ENCODE measurements at regions not wholly inside any gene's neighbourhood (a gene's known extent, or its start where the extent isn't known, plus 50 kb on each side); places are given as distances from the start of the nearest gene placed in this dataset.

GRCh38 chr15:70149667-70150404 lies 52.1 kb upstream of the TLE3 start:
- Mint-ChIP-seq H3K36me3 (ENCODE audit: insufficient read depth in 2 of 2) (no peaks in the 10 kb centered on the region), H3K27ac (no peak overlapping the region), H3K4me3 (no peak overlapping the region), H3K9me3 (no peaks in the 10 kb centered on the region), H3K4me1 (ENCODE audit: low read depth) (peaks cover 9% of the 10 kb centered on the region), H3K27me3 (ENCODE audit: low read depth) (peaks cover 37% of the 10 kb centered on the region)
- ATAC-seq (replicated peaks in 1 of 2) = no peak
- DNase-seq = no peak

GRCh38 chr15:70147778-70148177 lies 50.1 kb upstream of the TLE3 start:
- ATAC-seq (replicated peaks in 1 of 2) (peak in 1 of 2 donors; percentile 63), DNase-seq (no peak)
- Mint-ChIP-seq H3K4me3 (no peak overlapping the region), H3K9me3 (no peaks in the 10 kb centered on the region), H3K36me3 (ENCODE audit: insufficient read depth in 2 of 2) (no peaks in the 10 kb centered on the region), H3K27ac (no peak overlapping the region), H3K4me1 (ENCODE audit: low read depth) (peaks cover 14% of the 10 kb centered on the region), H3K27me3 (ENCODE audit: low read depth) (peaks cover 47% of the 10 kb centered on the region)

Measured in activated T-cell treated with anti-CD3 and anti-CD28 coated beads, Interleukin-2, amount 50 U/mL, for 72 hours (primary cell).